T-cell (primary cell): ENCODE measurements at regions not wholly inside any gene's neighbourhood (a gene's known extent, or its start where the extent isn't known, plus 50 kb on each side); places are given as distances from the start of the nearest gene placed in this dataset.

Experiments used
- ATAC-seq, 4 experiments: fragments of 200-7000 bp in 3 of 4; fragments of 150-1000 bp in 1 of 4; cut with Tn5 transposase; replicated peaks in 1 of 4; 1 replicate in 3 of 4; 2 replicates in 1 of 4; pipeline ENCODE4 v1.10.0; 2021; ENCODE audit warnings: moderate library complexity in 3 of 4, mild to moderate bottlenecking in 2 of 4, moderate number of reproducible peaks in 1 of 4
- CTCF ChIA-PET, 2 donors: fragments of 300-600 bp; sonication (Branson Sonifier 250); formaldehyde crosslinking; loops; one replicate each; lab custom pipeline; 2022; ENCODE audit warnings: antibody characterized with exemption in 2 of 2; lab: Charles Lee
- POLR2A ChIA-PET, 2 donors: fragments of 300-600 bp; sonication (Branson Sonifier 250); formaldehyde crosslinking; loops; one replicate each; lab custom pipeline; 2022; ENCODE audit warnings: antibody characterized with exemption in 2 of 2; lab: Charles Lee
- DNase-seq, 35 experiments: peaks; one replicate each; pipeline versions ENCODE4 v3.0.0 to v3.0.0-alpha.2; 2013 to 2023
- H3K27ac ChIP-seq: one replicate; pipeline ENCODE4 v1.5.1; 2013; ENCODE audit warnings: low read length
- H3K27me3 ChIP-seq, 2 experiments: replicated peaks in 1 of 2; 1 replicate in 1 of 2; 2 replicates in 1 of 2; pipeline versions ENCODE4 v1.6.1 to v1.7.0; 2013; ENCODE audit warnings: low read length in 1 of 2, mixed read lengths in 1 of 2; ENCODE audit not compliant: control insufficient read depth in 2 of 2, insufficient read depth in 2 of 2; ENCODE audit errors: extremely low read depth in 1 of 2
- H3K36me3 ChIP-seq, 2 donors: 1 replicate in 1 of 2; 2 replicates in 1 of 2; pipeline versions ENCODE4 v1.6.1 to v1.7.0; 2013; ENCODE audit warnings: low read length in 1 of 2; ENCODE audit not compliant: control insufficient read depth in 2 of 2, insufficient read depth in 1 of 2; ENCODE audit errors: extremely low read depth in 1 of 2
- H3K4me1 ChIP-seq, 2 experiments: 1 replicate in 1 of 2; 2 replicates in 1 of 2; pipeline versions ENCODE4 v1.6.1 to v1.7.0; 2013; ENCODE audit warnings: low read length in 2 of 2, mixed read lengths in 1 of 2; ENCODE audit not compliant: insufficient read depth in 2 of 2, control insufficient read depth in 1 of 2; ENCODE audit errors: extremely low read depth in 1 of 2
- H3K4me3 ChIP-seq, 2 donors: 1 replicate in 1 of 2; 2 replicates in 1 of 2; pipeline versions ENCODE4 v1.5.1 to v1.7.0; 2013; ENCODE audit warnings: mild to moderate bottlenecking in 2 of 2, low read length in 1 of 2, moderate library complexity in 1 of 2; ENCODE audit not compliant: control insufficient read depth in 1 of 2; ENCODE audit errors: extremely low read depth in 1 of 2
- H3K9me3 ChIP-seq: 2 replicates; pipeline ENCODE4 v1.7.0; 2013
- H3K27ac Mint-ChIP-seq, 2 donors: one replicate each; pipeline ENCODE4 v1.8.0; 2020 to 2021; ENCODE audit warnings: mild to moderate bottlenecking in 2 of 2, mixed read lengths in 2 of 2
- H3K27me3 Mint-ChIP-seq, 2 donors: one replicate each; pipeline ENCODE4 v1.8.0; 2021 to 2022; ENCODE audit warnings: mixed read lengths in 2 of 2
- H3K36me3 Mint-ChIP-seq: one replicate; pipeline ENCODE4 v1.8.0; 2021; ENCODE audit warnings: mixed read lengths
- H3K4me1 Mint-ChIP-seq, 3 donors: one replicate each; pipeline ENCODE4 v1.8.0; 2020 to 2022; ENCODE audit warnings: mixed read lengths in 3 of 3, mild to moderate bottlenecking in 1 of 3
- H3K4me3 Mint-ChIP-seq, 3 donors: one replicate each; pipeline ENCODE4 v1.8.0; 2020 to 2022; ENCODE audit warnings: mild to moderate bottlenecking in 3 of 3, mixed read lengths in 3 of 3, moderate library complexity in 3 of 3
- H3K9me3 Mint-ChIP-seq, 3 donors: one replicate each; pipeline ENCODE4 v1.8.0; 2020 to 2022; ENCODE audit warnings: mixed read lengths in 3 of 3
- WGBS: methylation state at CpG from one replicate; pipeline ENCODE4 v1.1.5; 2013; ENCODE audit warnings: missing lambda C conversion rate; ENCODE audit not compliant: insufficient coverage; 5-methylcytosine and 5-hydroxymethylcytosine counted together

DNA sequence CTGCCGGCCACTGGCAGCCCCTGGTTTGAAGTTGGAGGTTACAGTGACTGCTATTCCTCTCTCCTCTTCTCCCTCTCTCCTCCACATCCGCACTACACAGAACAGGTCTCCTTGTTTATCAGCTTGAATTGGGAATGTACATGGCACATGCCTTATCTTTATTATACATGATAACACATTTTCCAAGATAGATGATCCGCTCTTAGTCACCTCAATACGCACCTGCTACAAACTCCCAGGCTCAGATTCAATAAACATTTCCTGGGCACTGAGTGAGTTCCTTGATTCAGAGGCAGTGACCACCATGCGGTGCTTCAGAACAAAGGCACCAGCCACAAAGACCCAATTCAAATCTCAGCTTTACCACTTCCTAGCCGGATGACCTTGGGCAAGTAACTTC, 227.7 kb downstream of the TSHZ3 start:
- no peaks in the 10 kb centered on the region for H3K4me1 ChIP-seq
- Mint-ChIP-seq H3K9me3 (no peaks in the 10 kb centered on the region), H3K36me3 (no peaks in the 10 kb centered on the region), H3K27me3 (peaks cover 9 to 14% of the 10 kb centered on the region in 2 donors), H3K4me1 (no peaks in the 10 kb centered on the region), H3K27ac (no peak overlapping the region), H3K4me3 (no peak overlapping the region)
- H3K9me3 ChIP-seq = no peaks in the 10 kb centered on the region
- DNase-seq (no peak), ATAC-seq (no peak)
- H3K27me3 ChIP-seq = no peaks in the 10 kb centered on the region
- H3K4me3 ChIP-seq = no peak overlapping the region
- H3K27ac ChIP-seq = no peak overlapping the region
- POLR2A ChIA-PET = no interaction called here
- no peaks in the 10 kb centered on the region for H3K36me3 ChIP-seq
- CTCF ChIA-PET = no interaction called here
- WGBS = 86% methylated on average over 3 of the region's 6 CpGs

GRCh38 chr19:31120952-31121351, 228.3 kb downstream of the TSHZ3 start:
- no peaks in the 10 kb centered on the region for H3K9me3 ChIP-seq
- no peak overlapping the region for H3K27ac Mint-ChIP-seq
- no peak overlapping the region for H3K4me3 ChIP-seq
- no peaks in the 10 kb centered on the region for H3K27me3 ChIP-seq
- H3K27ac ChIP-seq = no peak overlapping the region
- H3K4me1 Mint-ChIP-seq = no peaks in the 10 kb centered on the region
- ATAC-seq (no peak), DNase-seq (no peak)
- CTCF ChIA-PET = no interaction called here
- no peaks in the 10 kb centered on the region for H3K36me3 ChIP-seq
- H3K36me3 Mint-ChIP-seq = no peaks in the 10 kb centered on the region
- H3K27me3 Mint-ChIP-seq = peaks cover 4 to 10% of the 10 kb centered on the region in 2 donors
- H3K4me1 ChIP-seq = no peaks in the 10 kb centered on the region
- WGBS = 97% methylated on average over 5 of the region's 6 CpGs
- POLR2A ChIA-PET = no interaction called here
- H3K4me3 Mint-ChIP-seq = no peak overlapping the region
- H3K9me3 Mint-ChIP-seq = no peaks in the 10 kb centered on the region

GRCh38 chr19:31119951-31120690, 229.1 kb downstream of the TSHZ3 start:
- ChIA-PET CTCF (no interaction called here), POLR2A (no interaction called here)

DNA sequence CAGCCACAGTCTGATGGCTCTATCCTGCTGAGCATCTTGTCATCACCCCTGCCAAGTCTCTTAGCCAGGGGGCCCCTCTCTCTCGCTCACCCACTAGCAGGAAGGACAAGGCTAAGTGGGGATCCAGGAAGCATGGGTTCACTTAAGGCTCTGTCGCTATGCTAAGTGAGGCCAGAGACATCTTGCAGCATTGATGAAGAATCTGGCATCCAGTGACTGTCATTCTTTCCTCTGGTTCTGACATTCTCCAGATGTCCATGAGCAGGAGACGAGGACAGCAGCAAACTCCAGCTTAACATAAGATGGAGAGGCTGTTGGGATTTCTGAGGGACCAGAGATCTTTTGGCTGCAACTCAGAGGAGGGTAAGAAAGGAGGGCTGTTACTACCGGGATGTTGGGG, 230.2 kb downstream of the TSHZ3 start:
- H3K27me3 Mint-ChIP-seq = peaks cover 0 to 11% of the 10 kb centered on the region in 2 donors
- H3K4me3 Mint-ChIP-seq = no peak overlapping the region
- H3K4me1 Mint-ChIP-seq = no peaks in the 10 kb centered on the region
- POLR2A ChIA-PET = no interaction called here
- no peak for DNase-seq
- H3K9me3 ChIP-seq = no peaks in the 10 kb centered on the region
- peaks cover 0 to 4% of the 10 kb centered on the region in 2 experiments for H3K27me3 ChIP-seq
- H3K27ac Mint-ChIP-seq = no peak overlapping the region
- H3K4me1 ChIP-seq = no peaks in the 10 kb centered on the region
- no peak for ATAC-seq
- no peaks in the 10 kb centered on the region for H3K9me3 Mint-ChIP-seq
- H3K4me3 ChIP-seq = no peak overlapping the region
- WGBS = 80% methylated on average over 2 of the region's 4 CpGs
- no peak overlapping the region for H3K27ac ChIP-seq
- no peaks in the 10 kb centered on the region for H3K36me3 ChIP-seq
- CTCF ChIA-PET = no interaction called here
- no peaks in the 10 kb centered on the region for H3K36me3 Mint-ChIP-seq

More at GRCh38 chr19:31119951-31120690, 229.1 kb downstream of the TSHZ3 start:
- no peaks in the 10 kb centered on the region for H3K4me1 Mint-ChIP-seq
- no peaks in the 10 kb centered on the region for H3K9me3 ChIP-seq
- H3K36me3 Mint-ChIP-seq = no peaks in the 10 kb centered on the region
- no peak for ATAC-seq
- 92% methylated on average over 4 of the region's 5 CpGs for WGBS
- H3K36me3 ChIP-seq = no peaks in the 10 kb centered on the region
- H3K27me3 Mint-ChIP-seq = peaks cover 0 to 7% of the 10 kb centered on the region in 2 donors
- no peaks in the 10 kb centered on the region for H3K4me1 ChIP-seq
- no peak overlapping the region for H3K4me3 Mint-ChIP-seq
- H3K27ac Mint-ChIP-seq = no peak overlapping the region
- DNase-seq = no peak
- peaks cover 0 to 4% of the 10 kb centered on the region in 2 experiments for H3K27me3 ChIP-seq
- no peaks in the 10 kb centered on the region for H3K9me3 Mint-ChIP-seq
- H3K4me3 ChIP-seq = no peak overlapping the region
- H3K27ac ChIP-seq = no peak overlapping the region

GRCh38 chr19:31118287-31118955, 230.8 kb downstream of the TSHZ3 start:
- H3K4me1 ChIP-seq = no peaks in the 10 kb centered on the region
- Mint-ChIP-seq H3K27ac (no peak overlapping the region), H3K27me3 (peaks cover 0 to 9% of the 10 kb centered on the region in 2 donors), H3K9me3 (no peaks in the 10 kb centered on the region), H3K4me1 (no peaks in the 10 kb centered on the region), H3K4me3 (no peak overlapping the region), H3K36me3 (no peaks in the 10 kb centered on the region)
- H3K4me3 ChIP-seq = no peak overlapping the region
- WGBS = 80% methylated on average over 7 of the region's 15 CpGs
- H3K36me3 ChIP-seq = no peaks in the 10 kb centered on the region
- H3K27me3 ChIP-seq = peaks cover 0 to 4% of the 10 kb centered on the region in 2 experiments
- no peak for DNase-seq
- ChIA-PET CTCF (no interaction called here), POLR2A (no interaction called here)
- no peak overlapping the region for H3K27ac ChIP-seq
- no peak for ATAC-seq
- H3K9me3 ChIP-seq = no peaks in the 10 kb centered on the region

- H3K9me3 ChIP-seq = no peaks in the 10 kb centered on the region
These were observed 234.7 kb downstream of the TSHZ3 start for GRCh38 chr19:31114585-31114984.

More at GRCh38 chr19:31114585-31114984, 234.7 kb downstream of the TSHZ3 start:
- Histone ChIP-seq H3K4me3 (no peak overlapping the region), H3K36me3 (no peaks in the 10 kb centered on the region), H3K27me3 (peaks cover 0 to 18% of the 10 kb centered on the region in 2 experiments), H3K4me1 (peaks cover 0 to 9% of the 10 kb centered on the region in 2 experiments), H3K27ac (no peak overlapping the region)
- no peak overlapping the region for H3K4me3 Mint-ChIP-seq
- POLR2A ChIA-PET = no interaction called here
- peaks cover 25 to 33% of the 10 kb centered on the region in 2 donors for H3K27me3 Mint-ChIP-seq
- H3K27ac Mint-ChIP-seq = no peak overlapping the region
- DNase-seq = no peak
- no peaks in the 10 kb centered on the region for H3K9me3 Mint-ChIP-seq
- no peak for ATAC-seq
- H3K4me1 Mint-ChIP-seq = peaks cover 3 to 9% (median 6%) of the 10 kb centered on the region in 3 donors
- no peaks in the 10 kb centered on the region for H3K36me3 Mint-ChIP-seq
- CTCF ChIA-PET = no interaction called here
